T1000 (cell line): ENCODE measurements at regions not wholly inside any gene's neighbourhood (a gene's known extent, or its start where the extent isn't known, plus 50 kb on each side); places are given as distances from the start of the nearest gene placed in this dataset.

ENCODE experiments used
- DNase-seq: peaks from one replicate; lab custom pipeline; 2025; ENCODE audit warnings: mixed read lengths; lab: John Stamatoyannopoulos, UW

- no peak for DNase-seq
Measured at GRCh38 chr5:142433526-142434321, 108.9 kb upstream of the SPRY4 start.

- no peak for DNase-seq
Measured at GRCh38 chr5:142432961-142433360, 108.1 kb upstream of the SPRY4 start.

GRCh38 chr5:142432369-142432863, 107.6 kb upstream of the SPRY4 start:
- no peak for DNase-seq

GRCh38 chr5:142428773-142429473, 104.1 kb upstream of the SPRY4 start:
- DNase-seq = no peak

- DNase-seq = no peak
Measured at GRCh38 chr5:142428036-142428772, 103.4 kb upstream of the SPRY4 start.

- no peak for DNase-seq
Measured at GRCh38 chr5:142427529-142427928, 102.7 kb upstream of the SPRY4 start.

- DNase-seq = no peak
Measured at GRCh38 chr5:142427015-142427364, 102.2 kb upstream of the SPRY4 start.

GRCh38 chr5:142426129-142427014, 101.6 kb upstream of the SPRY4 start:
- DNase-seq = peak; percentile 67

- DNase-seq = no peak
Measured at GRCh38 chr5:142425286-142426065, 100.7 kb upstream of the SPRY4 start.

GRCh38 chr5:142422429-142422828, 97.6 kb upstream of the SPRY4 start:
- DNase-seq = no peak

- no peak for DNase-seq
Measured at GRCh38 chr5:142421621-142422397, 97.0 kb upstream of the SPRY4 start.

GRCh38 chr5:142421228-142421617, 96.4 kb upstream of the SPRY4 start:
- DNase-seq = no peak

- DNase-seq = no peak
Measured at GRCh38 chr5:142420561-142421227, 95.9 kb upstream of the SPRY4 start.

GRCh38 chr5:142412581-142412980, 87.8 kb upstream of the SPRY4 start:
- no peak for DNase-seq

GRCh38 chr5:142411656-142412425, 87.0 kb upstream of the SPRY4 start:
- DNase-seq = no peak

GRCh38 chr5:142411103-142411502, 86.3 kb upstream of the SPRY4 start:
- DNase-seq = no peak

- DNase-seq = no peak
Measured at GRCh38 chr5:142408981-142409481, 84.2 kb upstream of the SPRY4 start.

- no peak for DNase-seq
Measured at GRCh38 chr5:142408536-142408935, 83.7 kb upstream of the SPRY4 start.
